Epithelial cell of esophagus (primary cell): ENCODE measurements at regions not wholly inside any gene's neighbourhood (a gene's known extent, or its start where the extent isn't known, plus 50 kb on each side); places are given as distances from the start of the nearest gene placed in this dataset.
"Not testable (repeated sequence)": the region's sequence is repeated elsewhere in the genome, so short reads cannot be mapped to it uniquely, and the experiment has no call there.

ENCODE experiments used
- DNase-seq: peaks from one replicate; pipeline ENCODE4 v3.0.0; 2010; ENCODE audit warnings: low read depth
- H3K4me3 ChIP-seq: 2 replicates; pipeline ENCODE4 v1.5.1; 2011; ENCODE audit warnings: mild to moderate bottlenecking, low read length, control low read depth
- CTCF ChIP-seq: IDR thresholded peaks from 2 replicates; pipeline ENCODE4 v1.5.1; 2011; ENCODE audit warnings: low read depth, mild to moderate bottlenecking, low read length, control low read depth, inconsistent platforms; ENCODE audit not compliant: insufficient read depth; ENCODE audit errors: missing control alignments

DNA sequence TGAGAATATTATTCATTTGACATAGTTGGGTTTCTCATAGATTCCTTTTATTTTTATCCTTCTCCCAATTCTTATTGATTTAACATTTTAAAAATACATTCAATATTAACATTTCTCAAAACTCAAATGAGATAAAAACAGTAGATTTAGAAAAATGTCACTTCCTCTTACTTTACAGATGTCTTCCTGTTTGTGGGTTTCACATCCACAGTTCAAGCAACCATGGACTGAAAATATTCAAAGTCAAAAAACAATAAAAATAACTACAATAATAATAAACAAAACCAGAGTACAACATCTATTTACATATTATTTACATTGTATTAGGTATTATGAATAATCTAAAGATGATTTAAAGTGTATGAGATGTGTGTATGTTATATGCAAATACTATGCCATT is 111.3 kb upstream of the SLC16A7 start:
- DNase-seq, result no peak
- no peak for TF ChIP-seq CTCF
- no peak overlapping the region for H3K4me3 ChIP-seq

GRCh38 chr12:59474236-59474635 is 121.6 kb upstream of the SLC16A7 start:
- not testable (repeated sequence) for H3K4me3 ChIP-seq, DNase-seq

DNA sequence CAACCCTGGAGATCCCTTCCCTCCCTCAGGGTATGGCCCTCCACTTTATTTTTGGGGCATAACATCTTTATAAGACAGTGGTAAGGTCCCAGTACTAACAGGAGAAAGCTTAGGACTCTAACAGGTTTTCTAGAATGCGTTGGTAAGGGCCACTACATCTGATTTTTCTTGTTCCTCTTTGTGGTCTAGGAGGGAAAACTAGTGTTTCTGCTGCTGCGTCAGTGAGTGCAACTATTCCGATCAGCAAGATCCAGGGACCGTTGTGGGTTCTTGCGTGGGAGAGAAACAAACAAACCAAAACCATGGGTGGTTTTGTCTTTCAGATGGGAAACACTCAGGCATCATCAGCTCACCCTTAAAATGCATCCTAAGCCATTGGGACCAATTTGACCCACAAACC is 123.6 kb upstream of the SLC16A7 start:
- no peak overlapping the region for H3K4me3 ChIP-seq
- no peak for TF ChIP-seq CTCF
- no peak for DNase-seq

DNA sequence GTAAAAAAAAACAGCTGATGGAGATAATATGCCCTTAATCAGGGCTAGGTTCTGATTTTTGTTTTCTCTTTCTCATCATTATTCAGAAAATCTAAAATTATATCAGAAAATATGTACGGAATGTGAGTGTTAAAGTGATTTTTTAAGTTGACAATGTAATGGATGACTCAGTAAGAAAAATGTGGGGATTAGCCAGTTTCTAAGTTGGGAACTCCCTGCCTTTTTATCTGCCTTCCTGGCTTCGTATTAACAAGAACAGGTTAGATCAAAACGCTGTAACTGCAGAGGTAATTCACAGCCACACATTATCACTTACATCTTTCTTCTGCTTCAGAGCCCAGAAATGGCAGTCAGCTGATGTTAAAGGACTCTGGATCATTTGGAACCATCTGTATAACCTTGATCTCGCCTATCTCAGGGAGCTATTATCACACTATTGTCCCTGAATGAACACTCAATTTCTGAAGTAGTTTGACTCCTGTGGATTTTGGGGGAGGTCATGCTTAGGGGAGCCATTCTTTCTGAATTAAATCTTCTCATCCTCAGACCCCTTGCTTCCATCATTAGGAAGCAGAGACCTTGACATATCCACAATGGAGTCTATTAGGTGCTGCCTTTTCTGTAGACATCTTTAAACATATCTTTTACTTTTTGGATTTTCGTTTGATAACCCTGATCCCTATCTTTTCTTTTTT is 135.7 kb upstream of the SLC16A7 start:
- peak; percentile 36 for DNase-seq
- TF ChIP-seq CTCF, result no peak
- H3K4me3 ChIP-seq, result no peak overlapping the region

DNA sequence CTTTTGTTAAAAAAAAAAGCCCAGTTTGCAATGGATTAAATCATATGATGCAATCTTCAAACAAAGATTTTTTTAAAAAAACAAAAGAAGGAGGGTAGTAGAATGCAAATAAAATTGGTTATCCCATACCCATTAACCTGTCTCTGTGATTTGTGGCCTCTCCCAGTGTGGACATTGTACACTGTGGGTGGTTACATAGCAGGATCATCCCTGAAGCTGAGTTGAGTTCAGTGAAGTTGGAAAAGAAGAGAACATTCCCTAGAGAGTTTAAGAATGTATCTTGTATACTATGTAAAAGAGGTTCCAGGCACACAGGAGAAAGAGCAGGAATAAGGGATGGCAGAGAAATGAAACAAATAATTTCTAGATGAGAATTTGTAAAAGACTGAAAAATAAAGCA is 142.4 kb upstream of the SLC16A7 start:
- no peak for DNase-seq
- TF ChIP-seq CTCF, result no peak
- no peak overlapping the region for H3K4me3 ChIP-seq

- no peak overlapping the region for H3K4me3 ChIP-seq
- TF ChIP-seq CTCF, result no peak
- no peak for DNase-seq
These were observed 143.1 kb upstream of the SLC16A7 start for GRCh38 chr12:59452746-59453145.

GRCh38 chr12:59452259-59452658 is 143.6 kb upstream of the SLC16A7 start:
- no peak overlapping the region for H3K4me3 ChIP-seq
- TF ChIP-seq CTCF, result no peak
- peak; percentile 84 for DNase-seq
